SK-N-SH (cell line): ENCODE measurements at regions not wholly inside any gene's neighbourhood (a gene's known extent, or its start where the extent isn't known, plus 50 kb on each side); places are given as distances from the start of the nearest gene placed in this dataset.

Source experiments
- CTCF ChIA-PET: fragments of 300-600, 350-600 bp; formaldehyde crosslinking; extraction: SDS; loops from one replicate; lab custom pipeline; 2021; lab: Yijun Ruan, JAX
- POLR2A ChIA-PET: fragments of 350-600 bp; sonication (Branson Sonifier 250); formaldehyde crosslinking; extraction: SDS; loops from one replicate; lab custom pipeline; 2020; ENCODE audit warnings: antibody characterized with exemption, inconsistent platforms; lab: Yijun Ruan, JAX
- DNase-seq: peaks from one replicate; pipeline ENCODE4 v3.0.0; 2012
- H2AFZ ChIP-seq: fragments of 200-600 bp; sonication (generic); 2 replicates; pipeline ENCODE4 v1.8.1; 2016; ENCODE audit warnings: antibody characterized with exemption, mild to moderate bottlenecking, low read depth
- H3F3A ChIP-seq: fragments of 200-600 bp; sonication (generic); replicated peaks from 2 replicates; pipeline ENCODE3; 2016; ENCODE audit warnings: antibody characterized with exemption, mild to moderate bottlenecking; ENCODE audit not compliant: insufficient read depth
- H3K27ac ChIP-seq, 2 experiments: fragments of 200-500 bp in 1 of 2; fragments of 200-600 bp in 1 of 2; sonication (Bioruptor generic) in 1 of 2; sonication (generic), shearing (Covaris generic) in 1 of 2; 2 replicates each; pipeline versions ENCODE4 v1.5.1 to v1.6.1; 2014 to 2016; ENCODE audit warnings: low read depth in 2 of 2, inconsistent platforms in 1 of 2, low read length in 1 of 2, mild to moderate bottlenecking in 1 of 2, mixed read lengths in 1 of 2
- H3K27me3 ChIP-seq: fragments of 200-600 bp; sonication (generic), shearing (Covaris generic); 2 replicates; pipeline ENCODE4 v1.6.1; 2016; ENCODE audit warnings: mixed run types; ENCODE audit not compliant: insufficient read depth
- H3K36me3 ChIP-seq, 2 experiments: fragments of 200-500 bp in 1 of 2; fragments of 200-600 bp in 1 of 2; sonication (Bioruptor generic) in 1 of 2; sonication (generic) in 1 of 2; replicated peaks in 1 of 2; 2 replicates each; pipeline versions ENCODE3 to v1.5.1; 2014 to 2016; ENCODE audit warnings: low read length in 1 of 2, mild to moderate bottlenecking in 1 of 2; ENCODE audit not compliant: insufficient read depth in 2 of 2, control insufficient read depth in 1 of 2
- H3K4me1 ChIP-seq, 2 experiments: fragments of 200-500 bp in 1 of 2; fragments of 200-600 bp in 1 of 2; sonication (Bioruptor generic) in 1 of 2; sonication (generic), shearing (Covaris generic) in 1 of 2; 2 replicates each; pipeline versions ENCODE4 v1.5.1 to v1.6.1; 2014 to 2016; ENCODE audit warnings: low read depth in 1 of 2, low read length in 1 of 2, mixed run types in 1 of 2; ENCODE audit not compliant: insufficient read depth in 2 of 2, control insufficient read depth in 1 of 2
- H3K4me2 ChIP-seq: fragments of 200-600 bp; sonication (generic), shearing (Covaris generic); 2 replicates; pipeline ENCODE4 v1.6.1; 2017; ENCODE audit warnings: mixed run types
- H3K4me3 ChIP-seq, 2 experiments: fragments of 200-500 bp in 1 of 2; fragments of 200-600 bp in 1 of 2; sonication (Bioruptor generic) in 1 of 2; sonication (generic), shearing (Covaris generic) in 1 of 2; 2 replicates each; pipeline versions ENCODE4 v1.5.1 to v1.8.1; 2014 to 2016; ENCODE audit warnings: low read depth in 2 of 2, inconsistent platforms in 1 of 2, low read length in 1 of 2, mild to moderate bottlenecking in 1 of 2, mixed read lengths in 1 of 2, moderate library complexity in 1 of 2
- H3K79me2 ChIP-seq: fragments of 200-600 bp; sonication (generic); 2 replicates; pipeline ENCODE4 v1.8.1; 2017; ENCODE audit warnings: mild to moderate bottlenecking; ENCODE audit not compliant: insufficient read depth
- H3K9ac ChIP-seq: fragments of 200-600 bp; sonication (generic); 2 replicates; pipeline ENCODE4 v1.6.1; 2017; ENCODE audit warnings: mixed run types
- H3K9me2 ChIP-seq: fragments of 200-600 bp; sonication (generic); 2 replicates; pipeline ENCODE4 v1.6.1; 2017; ENCODE audit warnings: mixed run types
- H3K9me3 ChIP-seq: fragments of 200-600 bp; sonication (generic); 2 replicates; pipeline ENCODE4 v1.6.1; 2017; ENCODE audit warnings: mixed run types, mild to moderate bottlenecking, moderate library complexity
- H4K20me1 ChIP-seq: fragments of 200-600 bp; sonication (generic); 2 replicates; pipeline ENCODE4 v1.6.1; 2017; ENCODE audit warnings: mild to moderate bottlenecking, mixed run types; ENCODE audit not compliant: insufficient read depth
- CHD2 ChIP-seq: fragments of 150-350 bp; IDR thresholded peaks from 2 replicates; pipeline ENCODE4 v1.6.1; 2018; ENCODE audit warnings: low read length; ENCODE audit not compliant: partially characterized antibody
- EP300 ChIP-seq, 2 experiments: IDR thresholded peaks; 2 replicates each; pipeline versions ENCODE4 v1.4.0 to v1.6.1; 2012; ENCODE audit warnings: borderline replicate concordance in 1 of 2, low read depth in 1 of 2, low read length in 1 of 2
- EZH2phosphoT487 ChIP-seq: fragments of 200-600 bp; sonication (generic); IDR thresholded peaks from 2 replicates; pipeline ENCODE4 v1.6.1; 2017; ENCODE audit warnings: low read depth, mixed run types, mild to moderate bottlenecking, antibody characterized with exemption, moderate library complexity, borderline replicate concordance
- FOSL2 ChIP-seq: IDR thresholded peaks from 2 replicates; pipeline ENCODE4 v1.4.0; 2012; ENCODE audit warnings: low read depth, mild to moderate bottlenecking, moderate library complexity, borderline replicate concordance
- FOXJ3 ChIP-seq: sonication (generic); formaldehyde crosslinking; IDR thresholded peaks from 2 replicates; pipeline ENCODE4 v1.5.1; 2020; ENCODE audit warnings: mild to moderate bottlenecking, missing genetic modification reagents
- GABPA ChIP-seq: IDR thresholded peaks from 2 replicates; pipeline ENCODE4 v1.4.0; 2012; ENCODE audit warnings: low read depth, mild to moderate bottlenecking
- GATA2 ChIP-seq: sonication (generic); formaldehyde crosslinking; IDR thresholded peaks from 2 replicates; pipeline ENCODE4 v1.5.0; 2020; ENCODE audit warnings: mild to moderate bottlenecking, missing genetic modification reagents
- MEF2A ChIP-seq: IDR thresholded peaks from 2 replicates; pipeline ENCODE4 v1.4.0; 2012; ENCODE audit warnings: low read depth, borderline replicate concordance
- RCOR1 ChIP-seq: fragments of 150-350 bp; IDR thresholded peaks from 2 replicates; pipeline ENCODE4 v1.6.1; 2017; ENCODE audit warnings: antibody characterized with exemption, low read length
- RFX5 ChIP-seq: IDR thresholded peaks from 2 replicates; pipeline ENCODE4 v1.6.1; 2012; ENCODE audit warnings: mild to moderate bottlenecking, improper control_type of control experiment, low read length
- YY1 ChIP-seq: IDR thresholded peaks from 2 replicates; pipeline ENCODE4 v1.4.0; 2012; ENCODE audit warnings: low read depth, mild to moderate bottlenecking
- WGBS: methylation state at CpG from one replicate; pipeline ENCODE4 v1.1.6; 2017; ENCODE audit warnings: low lambda C conversion rate; 5-methylcytosine and 5-hydroxymethylcytosine counted together
- TF ChIP-seq, protein P1 (sequence below): fragments of 150-350 bp; IDR thresholded peaks from 2 replicates; pipeline ENCODE4 v1.6.1; 2017; ENCODE audit warnings: antibody characterized with exemption, low read length, low read depth, borderline replicate concordance
- TF ChIP-seq, protein P2 (sequence below): IDR thresholded peaks from 2 replicates; pipeline ENCODE4 v1.4.0; 2012; ENCODE audit warnings: low read depth, borderline replicate concordance
- TF ChIP-seq, protein P3 (sequence below): IDR thresholded peaks from 2 replicates; pipeline ENCODE4 v1.4.0; 2012; ENCODE audit warnings: low read depth
- TF ChIP-seq, protein P4 (sequence below): fragments of 200-600 bp; sonication (generic); IDR thresholded peaks from 2 replicates; pipeline ENCODE4 v1.6.1; 2017; ENCODE audit warnings: antibody characterized with exemption, mild to moderate bottlenecking, moderate library complexity
- TF ChIP-seq, protein P5 (sequence below): fragments of 150-350 bp; IDR thresholded peaks from 2 replicates; pipeline ENCODE4 v1.6.1; 2016; ENCODE audit warnings: mild to moderate bottlenecking, low read depth, low read length

DNA sequence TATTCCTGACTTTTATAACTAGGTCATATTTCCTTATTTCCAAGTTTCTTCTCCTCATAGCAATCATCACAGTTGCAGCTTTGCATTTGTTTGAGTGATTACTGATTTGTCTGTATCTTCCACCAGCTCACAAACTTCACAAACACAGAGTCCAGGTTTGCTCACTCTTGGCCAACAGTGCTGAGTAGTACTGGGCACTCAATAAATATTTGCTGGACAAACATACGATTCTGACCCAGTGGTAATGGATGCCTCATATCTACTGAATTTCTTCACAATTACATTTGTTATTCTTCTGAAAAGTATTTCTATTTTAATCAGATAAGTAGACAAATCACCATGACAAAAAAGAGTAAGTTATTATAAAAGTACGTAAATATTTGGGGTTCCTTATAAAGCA lies 516.3 kb downstream of the TDRD15 start:
- Histone ChIP-seq H3K4me1 (peaks cover 0 to 2% of the 10 kb centered on the region in 2 experiments; a peak in 1 of 4 replicates), H3K4me3 (no peak overlapping the region), H3K9me2 (no peaks in the 10 kb centered on the region), H3K9ac (no peak overlapping the region), H3K4me2 (no peak overlapping the region), H2AFZ (no peak overlapping the region), H4K20me1 (no peaks in the 10 kb centered on the region), H3K27me3 (no peaks in the 10 kb centered on the region), H3F3A (no peaks in the 10 kb centered on the region), H3K27ac (no peak overlapping the region), H3K9me3 (0 out of 2 replicates have a peak, but pooled peaks cover 4% of the 10 kb centered on the region), H3K36me3 (no peaks in the 10 kb centered on the region), H3K79me2 (no peaks in the 10 kb centered on the region)
- TF ChIP-seq GABPA (no peak), RFX5 (no peak), CHD2 (no peak), EP300 (IDR thresholded peaks at IDR 0.05; ENCODE audit: borderline replicate concordance in 1 of 2, low read depth in 1 of 2, low read length in 1 of 2) (no peak)
- TF ChIP-seq, protein P1, sequence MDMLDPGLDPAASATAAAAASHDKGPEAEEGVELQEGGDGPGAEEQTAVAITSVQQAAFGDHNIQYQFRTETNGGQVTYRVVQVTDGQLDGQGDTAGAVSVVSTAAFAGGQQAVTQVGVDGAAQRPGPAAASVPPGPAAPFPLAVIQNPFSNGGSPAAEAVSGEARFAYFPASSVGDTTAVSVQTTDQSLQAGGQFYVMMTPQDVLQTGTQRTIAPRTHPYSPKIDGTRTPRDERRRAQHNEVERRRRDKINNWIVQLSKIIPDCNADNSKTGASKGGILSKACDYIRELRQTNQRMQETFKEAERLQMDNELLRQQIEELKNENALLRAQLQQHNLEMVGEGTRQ: no peak
- DNase-seq: no peak
- WGBS: 30% methylated on average over 2 of the region's 2 CpGs
- CTCF ChIA-PET: interaction anchor here (0.6 kb wide), 1 partner anchor 41 kb away, joined by 3 read pairs; no protein-coding TSS in a partner anchor
- POLR2A ChIA-PET: no interaction called here

DNA sequence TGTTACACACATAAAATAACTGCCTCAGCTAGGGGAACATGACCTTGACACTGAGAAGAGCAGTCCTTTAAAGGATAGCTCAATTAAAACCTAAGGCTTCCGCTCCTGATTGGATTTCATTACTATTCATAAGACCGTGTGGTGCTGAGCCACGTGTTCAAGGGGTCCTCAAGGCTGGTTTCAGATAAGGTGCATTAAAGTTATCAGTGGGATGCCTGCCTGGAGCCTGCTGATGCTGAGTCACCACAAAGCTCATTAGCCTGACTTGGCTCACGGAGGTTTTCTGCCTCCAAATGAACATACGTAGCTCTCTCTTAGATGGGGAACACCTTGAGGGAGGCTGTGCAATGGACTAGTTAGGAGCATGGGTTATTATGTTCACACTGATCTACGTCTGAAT lies 518.9 kb downstream of the TDRD15 start:
- no peak for DNase-seq
- CTCF ChIA-PET: interaction anchor here (0.9 to 1.2 kb wide), 2 partner anchors 51 to 326 kb away, joined by 4 read pairs; no protein-coding TSS in a partner anchor
- TF ChIP-seq FOXJ3 (no peak), MEF2A (no peak), GATA2 (no peak), RCOR1 (no peak), CHD2 (no peak), EZH2phosphoT487 (no peak), YY1 (no peak), FOSL2 (no peak)
- TF ChIP-seq, protein P2, sequence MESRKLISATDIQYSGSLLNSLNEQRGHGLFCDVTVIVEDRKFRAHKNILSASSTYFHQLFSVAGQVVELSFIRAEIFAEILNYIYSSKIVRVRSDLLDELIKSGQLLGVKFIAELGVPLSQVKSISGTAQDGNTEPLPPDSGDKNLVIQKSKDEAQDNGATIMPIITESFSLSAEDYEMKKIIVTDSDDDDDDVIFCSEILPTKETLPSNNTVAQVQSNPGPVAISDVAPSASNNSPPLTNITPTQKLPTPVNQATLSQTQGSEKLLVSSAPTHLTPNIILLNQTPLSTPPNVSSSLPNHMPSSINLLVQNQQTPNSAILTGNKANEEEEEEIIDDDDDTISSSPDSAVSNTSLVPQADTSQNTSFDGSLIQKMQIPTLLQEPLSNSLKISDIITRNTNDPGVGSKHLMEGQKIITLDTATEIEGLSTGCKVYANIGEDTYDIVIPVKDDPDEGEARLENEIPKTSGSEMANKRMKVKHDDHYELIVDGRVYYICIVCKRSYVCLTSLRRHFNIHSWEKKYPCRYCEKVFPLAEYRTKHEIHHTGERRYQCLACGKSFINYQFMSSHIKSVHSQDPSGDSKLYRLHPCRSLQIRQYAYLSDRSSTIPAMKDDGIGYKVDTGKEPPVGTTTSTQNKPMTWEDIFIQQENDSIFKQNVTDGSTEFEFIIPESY: no peak
- TF ChIP-seq, protein P3, sequence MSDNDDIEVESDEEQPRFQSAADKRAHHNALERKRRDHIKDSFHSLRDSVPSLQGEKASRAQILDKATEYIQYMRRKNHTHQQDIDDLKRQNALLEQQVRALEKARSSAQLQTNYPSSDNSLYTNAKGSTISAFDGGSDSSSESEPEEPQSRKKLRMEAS: no peak
- TF ChIP-seq, protein P1: no peak
- TF ChIP-seq, protein P4, sequence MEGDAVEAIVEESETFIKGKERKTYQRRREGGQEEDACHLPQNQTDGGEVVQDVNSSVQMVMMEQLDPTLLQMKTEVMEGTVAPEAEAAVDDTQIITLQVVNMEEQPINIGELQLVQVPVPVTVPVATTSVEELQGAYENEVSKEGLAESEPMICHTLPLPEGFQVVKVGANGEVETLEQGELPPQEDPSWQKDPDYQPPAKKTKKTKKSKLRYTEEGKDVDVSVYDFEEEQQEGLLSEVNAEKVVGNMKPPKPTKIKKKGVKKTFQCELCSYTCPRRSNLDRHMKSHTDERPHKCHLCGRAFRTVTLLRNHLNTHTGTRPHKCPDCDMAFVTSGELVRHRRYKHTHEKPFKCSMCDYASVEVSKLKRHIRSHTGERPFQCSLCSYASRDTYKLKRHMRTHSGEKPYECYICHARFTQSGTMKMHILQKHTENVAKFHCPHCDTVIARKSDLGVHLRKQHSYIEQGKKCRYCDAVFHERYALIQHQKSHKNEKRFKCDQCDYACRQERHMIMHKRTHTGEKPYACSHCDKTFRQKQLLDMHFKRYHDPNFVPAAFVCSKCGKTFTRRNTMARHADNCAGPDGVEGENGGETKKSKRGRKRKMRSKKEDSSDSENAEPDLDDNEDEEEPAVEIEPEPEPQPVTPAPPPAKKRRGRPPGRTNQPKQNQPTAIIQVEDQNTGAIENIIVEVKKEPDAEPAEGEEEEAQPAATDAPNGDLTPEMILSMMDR: no peak
- TF ChIP-seq, protein P5, sequence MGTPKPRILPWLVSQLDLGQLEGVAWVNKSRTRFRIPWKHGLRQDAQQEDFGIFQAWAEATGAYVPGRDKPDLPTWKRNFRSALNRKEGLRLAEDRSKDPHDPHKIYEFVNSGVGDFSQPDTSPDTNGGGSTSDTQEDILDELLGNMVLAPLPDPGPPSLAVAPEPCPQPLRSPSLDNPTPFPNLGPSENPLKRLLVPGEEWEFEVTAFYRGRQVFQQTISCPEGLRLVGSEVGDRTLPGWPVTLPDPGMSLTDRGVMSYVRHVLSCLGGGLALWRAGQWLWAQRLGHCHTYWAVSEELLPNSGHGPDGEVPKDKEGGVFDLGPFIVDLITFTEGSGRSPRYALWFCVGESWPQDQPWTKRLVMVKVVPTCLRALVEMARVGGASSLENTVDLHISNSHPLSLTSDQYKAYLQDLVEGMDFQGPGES: no peak

More for the DNA sequence above, 518.9 kb downstream of the TDRD15 start:
- Histone ChIP-seq H3K9ac (no peak overlapping the region), H3K9me3 (0 out of 2 replicates have a peak, but pooled peaks cover 3% of the 10 kb centered on the region), H4K20me1 (no peaks in the 10 kb centered on the region), H3K9me2 (no peaks in the 10 kb centered on the region), H3F3A (no peaks in the 10 kb centered on the region), H3K27ac (no peak overlapping the region), H3K4me2 (no peak overlapping the region), H3K27me3 (no peaks in the 10 kb centered on the region), H2AFZ (no peak overlapping the region), H3K4me1 (peaks cover 0 to 2% of the 10 kb centered on the region in 2 experiments; a peak in 1 of 4 replicates), H3K4me3 (no peak overlapping the region), H3K79me2 (no peaks in the 10 kb centered on the region), H3K36me3 (no peaks in the 10 kb centered on the region)
- 32% methylated on average over 6 of the region's 6 CpGs for WGBS
- POLR2A ChIA-PET: no interaction called here
